ENCODE measurements at regions not wholly inside any gene's neighbourhood (a gene's known extent, or its start where the extent isn't known, plus 50 kb on each side); places are given as distances from the start of the nearest gene placed in this dataset.
A peak's percentile ranks its signal among the peaks of the same experiment; 100 is the strongest.

DNA sequence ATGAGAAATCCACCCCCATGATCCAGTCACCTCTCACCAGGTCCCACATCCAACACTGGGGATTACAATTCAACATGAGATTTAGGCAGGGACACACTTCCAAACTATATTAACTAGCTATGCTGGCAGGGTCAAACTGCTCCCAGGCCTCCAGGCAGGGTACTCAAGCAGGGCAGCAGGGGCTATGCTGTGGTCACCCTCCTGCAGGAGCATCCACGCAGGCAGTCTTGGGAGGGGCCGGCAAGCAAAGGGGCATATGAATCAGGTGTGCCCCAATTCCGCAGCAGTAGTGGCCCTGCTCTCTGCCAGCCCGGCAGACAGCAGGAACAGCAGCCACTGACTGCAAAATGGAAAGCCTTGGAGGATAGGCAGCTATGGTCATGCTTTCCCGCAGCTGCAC lies 74.6 kb upstream of the PRDX4 start:
- DNase-seq (ENCODE audit: low read depth, low spot score): no peak
- Mint-ChIP-seq H3K9me3 (no peaks in the 10 kb centered on the region), H3K27ac (ENCODE audit: unreplicated experiment) (no peak overlapping the region), H3K36me3 (ENCODE audit: low read depth) (no peaks in the 10 kb centered on the region), H3K27me3 (ENCODE audit: low read depth) (peaks cover 8% of the 10 kb centered on the region), H3K4me1 (no peaks in the 10 kb centered on the region), H3K4me3 (no peak overlapping the region)
- TF ChIP-seq, protein P1, sequence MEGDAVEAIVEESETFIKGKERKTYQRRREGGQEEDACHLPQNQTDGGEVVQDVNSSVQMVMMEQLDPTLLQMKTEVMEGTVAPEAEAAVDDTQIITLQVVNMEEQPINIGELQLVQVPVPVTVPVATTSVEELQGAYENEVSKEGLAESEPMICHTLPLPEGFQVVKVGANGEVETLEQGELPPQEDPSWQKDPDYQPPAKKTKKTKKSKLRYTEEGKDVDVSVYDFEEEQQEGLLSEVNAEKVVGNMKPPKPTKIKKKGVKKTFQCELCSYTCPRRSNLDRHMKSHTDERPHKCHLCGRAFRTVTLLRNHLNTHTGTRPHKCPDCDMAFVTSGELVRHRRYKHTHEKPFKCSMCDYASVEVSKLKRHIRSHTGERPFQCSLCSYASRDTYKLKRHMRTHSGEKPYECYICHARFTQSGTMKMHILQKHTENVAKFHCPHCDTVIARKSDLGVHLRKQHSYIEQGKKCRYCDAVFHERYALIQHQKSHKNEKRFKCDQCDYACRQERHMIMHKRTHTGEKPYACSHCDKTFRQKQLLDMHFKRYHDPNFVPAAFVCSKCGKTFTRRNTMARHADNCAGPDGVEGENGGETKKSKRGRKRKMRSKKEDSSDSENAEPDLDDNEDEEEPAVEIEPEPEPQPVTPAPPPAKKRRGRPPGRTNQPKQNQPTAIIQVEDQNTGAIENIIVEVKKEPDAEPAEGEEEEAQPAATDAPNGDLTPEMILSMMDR (conservative IDR thresholded peaks at IDR 0.05): no peak

DNA sequence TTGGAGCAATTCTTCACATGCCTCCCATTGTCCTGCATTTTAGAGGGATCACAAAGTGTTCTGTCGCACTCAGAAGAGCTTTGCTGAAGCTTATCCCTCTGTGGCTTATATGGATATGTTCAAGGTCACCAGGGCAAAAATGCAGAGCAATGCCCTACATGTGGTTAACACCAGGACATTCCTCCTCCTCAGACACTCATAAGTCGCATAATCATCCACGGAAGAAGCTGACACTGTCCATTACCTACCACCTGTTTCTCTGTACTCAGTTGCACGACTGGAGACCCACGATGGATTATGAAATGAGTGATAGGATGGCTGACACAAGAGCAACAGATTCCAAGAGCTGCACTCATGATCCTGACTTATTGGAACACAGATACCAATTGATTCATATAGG lies 68.7 kb upstream of the PRDX4 start:
- no peaks in the 10 kb centered on the region for H3K36me3 Mint-ChIP-seq (ENCODE audit: low read depth)
- no peaks in the 10 kb centered on the region for H3K4me1 Mint-ChIP-seq
- H3K9me3 Mint-ChIP-seq: no peaks in the 10 kb centered on the region
- TF ChIP-seq, protein P1 (conservative IDR thresholded peaks at IDR 0.05): no peak
- H3K4me3 Mint-ChIP-seq: no peak overlapping the region
- H3K27ac Mint-ChIP-seq (ENCODE audit: unreplicated experiment): no peak overlapping the region
- DNase-seq (ENCODE audit: low read depth, low spot score): no peak
- peaks cover 7% of the 10 kb centered on the region for H3K27me3 Mint-ChIP-seq (ENCODE audit: low read depth)

DNA sequence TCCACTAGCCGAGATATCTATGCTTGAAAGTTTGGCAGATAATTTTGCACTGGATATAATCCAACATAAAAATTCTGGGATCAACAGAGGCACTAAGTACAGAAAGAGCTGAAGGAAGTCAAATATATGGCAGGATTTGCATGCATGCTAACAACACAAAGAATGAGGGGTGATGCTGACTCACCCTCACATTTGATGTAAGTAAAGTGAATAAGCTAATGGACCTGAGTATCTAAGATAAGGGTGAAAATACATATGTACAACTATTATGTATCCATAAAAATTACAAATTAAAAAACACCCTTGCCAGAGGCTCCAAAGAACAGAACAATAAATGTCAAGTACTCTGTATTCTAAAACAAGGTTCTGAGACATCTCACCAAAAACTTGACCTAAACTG lies 63.8 kb upstream of the PRDX4 start:
- Mint-ChIP-seq H3K27ac (ENCODE audit: unreplicated experiment) (no peak overlapping the region), H3K36me3 (ENCODE audit: low read depth) (no peaks in the 10 kb centered on the region), H3K9me3 (peaks cover 3% of the 10 kb centered on the region), H3K27me3 (ENCODE audit: low read depth) (peaks cover 3% of the 10 kb centered on the region), H3K4me3 (no peak overlapping the region), H3K4me1 (no peaks in the 10 kb centered on the region)
- no peak for DNase-seq (ENCODE audit: low read depth, low spot score)
- TF ChIP-seq, protein P1 (conservative IDR thresholded peaks at IDR 0.05): no peak

DNA sequence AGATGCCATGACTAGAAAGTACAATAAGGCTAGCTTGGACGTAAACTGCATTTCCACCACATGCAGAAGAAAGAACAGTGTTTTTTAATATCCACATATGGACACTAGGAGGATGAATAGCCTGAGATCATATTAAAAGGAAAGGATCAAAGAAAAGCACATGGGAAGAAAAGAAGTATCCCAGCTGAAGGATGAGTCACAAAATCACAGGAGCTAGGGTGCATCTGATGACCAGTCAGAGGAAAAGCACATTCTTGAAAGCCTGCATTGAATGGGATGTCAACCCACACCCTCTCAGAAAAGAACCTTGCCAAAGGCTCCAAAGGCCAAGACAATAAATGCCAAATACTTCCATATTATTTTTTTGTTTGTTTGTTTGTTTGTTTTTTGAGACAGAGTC lies 56.8 kb upstream of the PRDX4 start:
- H3K27me3 Mint-ChIP-seq (ENCODE audit: low read depth): peaks cover 5% of the 10 kb centered on the region
- no peaks in the 10 kb centered on the region for H3K9me3 Mint-ChIP-seq
- H3K27ac Mint-ChIP-seq (ENCODE audit: unreplicated experiment): no peak overlapping the region
- no peak overlapping the region for H3K4me3 Mint-ChIP-seq
- no peaks in the 10 kb centered on the region for H3K4me1 Mint-ChIP-seq
- H3K36me3 Mint-ChIP-seq (ENCODE audit: low read depth): no peaks in the 10 kb centered on the region
- no peak for DNase-seq (ENCODE audit: low read depth, low spot score)
- TF ChIP-seq, protein P1 (conservative IDR thresholded peaks at IDR 0.05): no peak

DNA sequence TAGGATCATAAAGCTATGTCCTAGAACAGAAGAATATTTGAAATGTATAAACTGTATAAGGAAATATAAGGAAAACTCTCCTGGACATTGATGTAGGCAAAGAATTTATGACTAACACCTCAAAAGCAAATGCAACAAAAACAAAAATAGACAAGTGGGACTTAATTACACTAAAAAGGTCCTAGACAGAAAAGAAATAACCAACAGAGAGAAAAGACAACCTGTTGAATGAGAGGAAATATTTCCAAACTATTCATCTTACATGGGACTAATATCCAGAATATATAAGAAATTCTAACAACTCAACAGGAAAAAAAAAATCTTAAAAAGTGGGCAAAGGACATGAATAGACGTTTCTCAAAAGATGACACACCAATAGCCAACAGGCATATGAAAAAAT lies 54.4 kb upstream of the PRDX4 start:
- H3K27me3 Mint-ChIP-seq (ENCODE audit: low read depth): peaks cover 5% of the 10 kb centered on the region
- no peaks in the 10 kb centered on the region for H3K9me3 Mint-ChIP-seq
- TF ChIP-seq, protein P1 (conservative IDR thresholded peaks at IDR 0.05): no peak
- no peaks in the 10 kb centered on the region for H3K36me3 Mint-ChIP-seq (ENCODE audit: low read depth)
- no peak overlapping the region for H3K27ac Mint-ChIP-seq (ENCODE audit: unreplicated experiment)
- no peak for DNase-seq (ENCODE audit: low read depth, low spot score)
- no peaks in the 10 kb centered on the region for H3K4me1 Mint-ChIP-seq
- no peak overlapping the region for H3K4me3 Mint-ChIP-seq

DNA sequence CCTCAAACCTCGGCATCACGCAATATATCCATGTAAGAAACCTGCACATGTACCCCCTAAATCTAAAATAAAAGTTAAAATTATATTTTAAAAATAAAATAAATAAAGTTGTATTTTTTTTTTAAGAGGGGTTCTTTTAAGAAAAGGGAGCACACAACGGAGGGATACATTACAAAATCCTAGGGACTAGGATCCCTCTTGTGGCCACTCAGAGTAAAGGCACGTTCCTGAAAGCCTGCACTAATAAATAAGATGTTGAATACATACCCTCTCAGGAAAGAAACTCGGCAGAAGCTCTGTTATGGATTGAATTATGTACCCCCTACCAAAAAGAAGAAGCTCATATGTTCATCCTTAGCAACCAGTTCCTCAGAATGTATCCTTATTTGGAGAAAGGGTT lies 50.9 kb upstream of the PRDX4 start:
- Mint-ChIP-seq H3K36me3 (ENCODE audit: low read depth) (no peaks in the 10 kb centered on the region), H3K27me3 (ENCODE audit: low read depth) (peaks cover 5% of the 10 kb centered on the region), H3K4me1 (no peaks in the 10 kb centered on the region), H3K27ac (ENCODE audit: unreplicated experiment) (no peak overlapping the region), H3K9me3 (no peaks in the 10 kb centered on the region), H3K4me3 (no peak overlapping the region)
- no peak for DNase-seq (ENCODE audit: low read depth, low spot score)
- TF ChIP-seq, protein P1 (conservative IDR thresholded peaks at IDR 0.05): peak; percentile 83

Data from neural crest cell (in vitro differentiated cells).